GM12878 (cell line): ENCODE measurements at regions not wholly inside any gene's neighbourhood (a gene's known extent, or its start where the extent isn't known, plus 50 kb on each side); places are given as distances from the start of the nearest gene placed in this dataset.

ENCODE experiments used
- CTCF ChIP-seq, 3 experiments: IDR thresholded peaks in 2 of 3; conservative IDR thresholded peaks in 1 of 3; 2 replicates each; pipeline ENCODE4 v1.5.1; 2011; ENCODE audit warnings: low read depth in 3 of 3, low read length in 3 of 3, mild to moderate bottlenecking in 3 of 3, control low read depth in 2 of 3, moderate library complexity in 2 of 3, inconsistent platforms in 1 of 3, mixed read lengths in 1 of 3; ENCODE audit not compliant: control insufficient read depth in 2 of 3, insufficient read depth in 1 of 3; ENCODE audit errors: extremely low read depth in 1 of 3
- E2F4 ChIP-seq: IDR thresholded peaks from 2 replicates; pipeline ENCODE4 v1.6.1; 2012; ENCODE audit warnings: low read depth, low read length, improper control_type of control experiment
- EZH2 ChIP-seq: IDR thresholded peaks from 2 replicates; pipeline ENCODE4 v1.6.1; 2012; ENCODE audit warnings: low read depth, mild to moderate bottlenecking, control low read depth, inconsistent platforms, low read length, borderline replicate concordance; ENCODE audit not compliant: control insufficient read depth
- GABPA ChIP-seq: IDR thresholded peaks from 2 replicates; pipeline ENCODE4 v1.6.1; 2014; ENCODE audit warnings: antibody characterized with exemption, low read depth, mild to moderate bottlenecking, inconsistent platforms
- MTA3 ChIP-seq: IDR thresholded peaks from 2 replicates; pipeline ENCODE4 v1.6.1; 2012; ENCODE audit warnings: low read length, inconsistent platforms, borderline replicate concordance
- NBN ChIP-seq: fragments of 450-650 bp; IDR thresholded peaks from 2 replicates; pipeline ENCODE4 v1.6.1; 2016
- NRF1 ChIP-seq: conservative IDR thresholded peaks from 2 replicates; pipeline ENCODE4 v1.6.1; 2011; ENCODE audit warnings: mild to moderate bottlenecking, low read depth, low read length, improper control_type of control experiment
- POLR2A ChIP-seq: IDR thresholded peaks from 2 replicates; pipeline ENCODE4 v1.6.1; 2011; ENCODE audit warnings: low read depth, mild to moderate bottlenecking, low read length
- RCOR1 ChIP-seq: conservative IDR thresholded peaks from 2 replicates; pipeline ENCODE4 v1.6.1; 2012; ENCODE audit warnings: low read depth, low read length, improper control_type of control experiment
- RFX5 ChIP-seq: IDR thresholded peaks from 2 replicates; pipeline ENCODE4 v1.6.1; 2011; ENCODE audit warnings: low read depth, low read length, improper control_type of control experiment
- SIN3A ChIP-seq: IDR thresholded peaks from 2 replicates; pipeline ENCODE4 v1.6.1; 2012; ENCODE audit warnings: low read depth, low read length, improper control_type of control experiment
- SMAD5 ChIP-seq: IDR thresholded peaks from 2 replicates; pipeline ENCODE4 v1.6.1; 2016; ENCODE audit warnings: antibody characterized with exemption, low read depth
- SPI1 ChIP-seq: IDR thresholded peaks from 2 replicates; pipeline ENCODE4 v1.6.1; 2011; ENCODE audit warnings: low read depth, mild to moderate bottlenecking, low read length, moderate library complexity, borderline replicate concordance; ENCODE audit not compliant: insufficient read depth

- TF ChIP-seq MTA3, result no peak
- TF ChIP-seq E2F4, result no peak
- no peak for TF ChIP-seq SPI1
- no peak for TF ChIP-seq RCOR1
- no peak for TF ChIP-seq NRF1
- no peak for TF ChIP-seq NBN
- TF ChIP-seq EZH2, result no peak
- no peak for TF ChIP-seq SMAD5
- no peak for TF ChIP-seq RFX5
- no peak for TF ChIP-seq POLR2A
- no peak for TF ChIP-seq CTCF (IDR thresholded peaks at IDR 0.05 in 2 of 3, conservative IDR thresholded peaks at IDR 0.05 in 1 of 3; ENCODE audit: control insufficient read depth in 2 of 3, extremely low read depth in 1 of 3, insufficient read depth in 1 of 3, low read depth in 3 of 3, low read length in 3 of 3)
- no peak for TF ChIP-seq SIN3A
- TF ChIP-seq GABPA, result no peak
These were observed 64.2 kb upstream of the ADPGK start for GRCh38 chr15:72847806-72848205.
